NCI-H345 (cell line): ENCODE measurements at regions not wholly inside any gene's neighbourhood (a gene's known extent, or its start where the extent isn't known, plus 50 kb on each side); places are given as distances from the start of the nearest gene placed in this dataset.
"Not testable (repeated sequence)": the region's sequence is repeated elsewhere in the genome, so short reads cannot be mapped to it uniquely, and the experiment has no call there.

Experiments used
- DNase-seq: peaks from one replicate; lab custom pipeline; 2025; lab: John Stamatoyannopoulos, UW

- DNase-seq, result no peak
These were observed 532.9 kb upstream of the IL12A start for GRCh38 chr3:159455741-159456181.

- no peak for DNase-seq
These were observed 530.6 kb upstream of the IL12A start for GRCh38 chr3:159458010-159458409.

- DNase-seq, result no peak
These were observed 529.7 kb upstream of the IL12A start for GRCh38 chr3:159458982-159459381.

GRCh38 chr3:159472611-159473010 is 516.0 kb upstream of the IL12A start:
- no peak for DNase-seq

- DNase-seq, result no peak
These were observed 515.4 kb upstream of the IL12A start for GRCh38 chr3:159473206-159473605.

- no peak for DNase-seq
These were observed 508.6 kb upstream of the IL12A start for GRCh38 chr3:159480046-159480445.

- no peak for DNase-seq
These were observed 506.2 kb upstream of the IL12A start for GRCh38 chr3:159482241-159482993.

GRCh38 chr3:159482994-159483367 is 505.7 kb upstream of the IL12A start:
- DNase-seq, result no peak

GRCh38 chr3:159486580-159486979 is 502.1 kb upstream of the IL12A start:
- DNase-seq, result no peak

- DNase-seq, result no peak
These were observed 501.3 kb upstream of the IL12A start for GRCh38 chr3:159487304-159487703.

GRCh38 chr3:159488602-159489001 is 500.0 kb upstream of the IL12A start:
- DNase-seq, result no peak

- DNase-seq, result no peak
These were observed 491.3 kb upstream of the IL12A start for GRCh38 chr3:159497361-159497760.

- DNase-seq, result no peak
These were observed 489.4 kb upstream of the IL12A start for GRCh38 chr3:159499031-159499793.

- DNase-seq, result no peak
These were observed 487.6 kb upstream of the IL12A start for GRCh38 chr3:159501029-159501428.

- DNase-seq, result no peak
These were observed 485.6 kb upstream of the IL12A start for GRCh38 chr3:159502986-159503385.

- not testable (repeated sequence) for DNase-seq
These were observed 477.6 kb upstream of the IL12A start for GRCh38 chr3:159510988-159511387.

GRCh38 chr3:159513444-159513843 is 475.2 kb upstream of the IL12A start:
- DNase-seq, result no peak

GRCh38 chr3:159513867-159514380 is 474.7 kb upstream of the IL12A start:
- DNase-seq, result no peak

- no peak for DNase-seq
These were observed 471.5 kb upstream of the IL12A start for GRCh38 chr3:159517105-159517504.

- no peak for DNase-seq
These were observed 468.0 kb upstream of the IL12A start for GRCh38 chr3:159520638-159521037.

GRCh38 chr3:159522276-159522675 is 466.4 kb upstream of the IL12A start:
- DNase-seq, result no peak

- DNase-seq, result no peak
These were observed 460.3 kb upstream of the IL12A start for GRCh38 chr3:159528251-159528895.

- DNase-seq, result no peak
These were observed 456.1 kb upstream of the IL12A start for GRCh38 chr3:159532577-159532976.
